PC-9 (cell line): ENCODE measurements at regions not wholly inside any gene's neighbourhood (a gene's known extent, or its start where the extent isn't known, plus 50 kb on each side); places are given as distances from the start of the nearest gene placed in this dataset.

Source experiments
- CTCF ChIP-seq: fragments of 200-600 bp; sonication (generic); conservative IDR thresholded peaks from 2 replicates; pipeline ENCODE4 v1.6.1; 2017; ENCODE audit warnings: mixed run types, antibody characterized with exemption, mild to moderate bottlenecking, moderate library complexity
- EZH2 ChIP-seq: fragments of 200-600 bp; sonication (generic); IDR thresholded peaks from 2 replicates; pipeline ENCODE4 v1.8.0; 2017; ENCODE audit warnings: antibody characterized with exemption, low read depth

- TF ChIP-seq CTCF (no peak), EZH2 (no peak)
Observed at GRCh38 chr9:115681585-115681984, 472.0 kb upstream of the PAPPA start.
